ENCODE measurements at regions not wholly inside any gene's neighbourhood (a gene's known extent, or its start where the extent isn't known, plus 50 kb on each side); places are given as distances from the start of the nearest gene placed in this dataset.
A peak's percentile ranks its signal among the peaks of the same experiment; 100 is the strongest.

- TF ChIP-seq CTCF (IDR thresholded peaks at IDR 0.05; ENCODE audit: low read depth, low read length) (no peak), MAX (IDR thresholded peaks at IDR 0.05; ENCODE audit: low read depth, low read length) (no peak), MYC (IDR thresholded peaks at IDR 0.05; ENCODE audit: low read depth, low read length) (no peak), POLR2A (IDR thresholded peaks at IDR 0.05; ENCODE audit: extremely low read depth, insufficient read length) (no peak)
Measured at GRCh38 chr12:127485528-127485927, 781.4 kb upstream of the TMEM132C start.

GRCh38 chr12:127487031-127487430 is 779.9 kb upstream of the TMEM132C start:
- no peak for DNase-seq (ENCODE audit: low read depth)

More at GRCh38 chr12:127485528-127485927, 781.4 kb upstream of the TMEM132C start:
- peak; percentile 44 for DNase-seq (ENCODE audit: low read depth)
- no peak overlapping the region for H3K4me3 ChIP-seq (ENCODE audit: low read depth, low read length)

GRCh38 chr12:127489061-127489460 is 777.9 kb upstream of the TMEM132C start:
- no peak for DNase-seq (ENCODE audit: low read depth)
- H3K4me3 ChIP-seq (ENCODE audit: low read depth, low read length), result no peak overlapping the region
- TF ChIP-seq POLR2A (IDR thresholded peaks at IDR 0.05; ENCODE audit: extremely low read depth, insufficient read length) (no peak), CTCF (IDR thresholded peaks at IDR 0.05; ENCODE audit: low read depth, low read length) (no peak), MAX (IDR thresholded peaks at IDR 0.05; ENCODE audit: low read depth, low read length) (no peak), MYC (IDR thresholded peaks at IDR 0.05; ENCODE audit: low read depth, low read length) (no peak)

More at GRCh38 chr12:127487031-127487430, 779.9 kb upstream of the TMEM132C start:
- TF ChIP-seq CTCF (IDR thresholded peaks at IDR 0.05; ENCODE audit: low read depth, low read length) (no peak), MAX (IDR thresholded peaks at IDR 0.05; ENCODE audit: low read depth, low read length) (no peak), POLR2A (IDR thresholded peaks at IDR 0.05; ENCODE audit: extremely low read depth, insufficient read length) (no peak), MYC (IDR thresholded peaks at IDR 0.05; ENCODE audit: low read depth, low read length) (no peak)
- H3K4me3 ChIP-seq (ENCODE audit: low read depth, low read length), result no peak overlapping the region

GRCh38 chr12:127494961-127495915 is 771.7 kb upstream of the TMEM132C start:
- no peak for TF ChIP-seq CTCF (IDR thresholded peaks at IDR 0.05; ENCODE audit: low read depth, low read length)
- no peak for TF ChIP-seq POLR2A (IDR thresholded peaks at IDR 0.05; ENCODE audit: extremely low read depth, insufficient read length)
- no peak for TF ChIP-seq MYC (IDR thresholded peaks at IDR 0.05; ENCODE audit: low read depth, low read length)
- no peak for TF ChIP-seq MAX (IDR thresholded peaks at IDR 0.05; ENCODE audit: low read depth, low read length)
- DNase-seq (ENCODE audit: low read depth), result no peak
- no peak overlapping the region for H3K4me3 ChIP-seq (ENCODE audit: low read depth, low read length)

- no peak for DNase-seq (ENCODE audit: low read depth)
- no peak for TF ChIP-seq MYC (IDR thresholded peaks at IDR 0.05; ENCODE audit: low read depth, low read length)
- peak; percentile 21 for TF ChIP-seq CTCF (IDR thresholded peaks at IDR 0.05; ENCODE audit: low read depth, low read length)
- TF ChIP-seq POLR2A (IDR thresholded peaks at IDR 0.05; ENCODE audit: extremely low read depth, insufficient read length), result no peak
Measured at GRCh38 chr12:127496255-127496654, 770.7 kb upstream of the TMEM132C start.

More at GRCh38 chr12:127496255-127496654, 770.7 kb upstream of the TMEM132C start:
- no peak overlapping the region for H3K4me3 ChIP-seq (ENCODE audit: low read depth, low read length)
